ENCODE measurements at regions not wholly inside any gene's neighbourhood (a gene's known extent, or its start where the extent isn't known, plus 50 kb on each side); places are given as distances from the start of the nearest gene placed in this dataset.
"Not testable (repeated sequence)": the region's sequence is repeated elsewhere in the genome, so short reads cannot be mapped to it uniquely, and the experiment has no call there.

DNA sequence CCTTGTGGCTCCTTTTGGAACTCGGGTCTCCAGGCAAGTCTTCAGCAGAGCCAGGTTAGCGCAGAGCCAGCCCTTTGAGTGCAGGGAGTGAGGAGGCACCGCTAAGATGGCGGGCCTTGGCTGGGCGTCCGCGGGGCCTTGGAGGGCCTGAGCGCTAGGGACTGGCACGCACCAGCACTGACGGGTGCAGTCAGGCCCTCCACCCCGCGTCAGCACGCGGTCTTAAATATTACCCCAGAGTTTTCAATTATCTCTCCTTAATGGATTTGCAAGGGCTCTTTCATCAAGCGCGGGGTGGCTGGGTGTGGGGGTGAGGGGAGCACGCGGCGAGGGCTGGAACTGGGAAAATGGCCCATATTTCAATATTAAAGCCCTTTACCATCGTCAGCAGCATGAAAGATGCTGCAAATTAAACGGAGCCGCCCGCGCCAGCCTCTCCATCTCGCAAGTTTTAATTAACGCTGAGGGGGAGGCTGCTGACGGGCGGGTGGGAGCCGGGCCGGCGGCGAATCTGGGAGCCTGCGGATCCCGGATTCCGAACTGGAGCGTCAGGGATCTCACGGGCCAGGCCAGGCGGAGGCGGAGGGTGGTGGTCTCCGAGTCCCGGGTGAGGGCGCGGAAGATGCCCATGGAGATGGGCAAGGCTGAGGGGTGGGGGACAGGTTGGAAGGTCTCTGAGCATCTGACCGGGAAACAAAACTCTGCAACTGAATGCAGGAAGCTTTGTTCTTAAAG lies 1690.4 kb upstream of the DEFB115 start:
- not testable (repeated sequence) for DNase-seq

- DNase-seq, result not testable (repeated sequence)
These were observed 1689.8 kb upstream of the DEFB115 start for GRCh38 chr20:29567671-29568070.

- DNase-seq, result not testable (repeated sequence)
These were observed 1687.3 kb upstream of the DEFB115 start for GRCh38 chr20:29570126-29570525.

- DNase-seq, result not testable (repeated sequence)
These were observed 1667.9 kb upstream of the DEFB115 start for GRCh38 chr20:29589530-29589929.

GRCh38 chr20:29604163-29604562 lies 1653.3 kb upstream of the DEFB115 start:
- DNase-seq, result not testable (repeated sequence)

GRCh38 chr20:29606171-29606570 lies 1651.3 kb upstream of the DEFB115 start:
- not testable (repeated sequence) for DNase-seq

- DNase-seq, result not testable (repeated sequence)
These were observed 1628.1 kb upstream of the DEFB115 start for GRCh38 chr20:29629395-29629794.

All from stimulated activated CD4-positive, alpha-beta T cell treated with anti-CD3 and anti-CD28 coated beads, Interleukin-12 subunit alpha, Interleukin-12 subunit beta, amount 100 ng/mL, for 4 hours (primary cell).